HG03108 (cell line): ENCODE measurements at regions not wholly inside any gene's neighbourhood (a gene's known extent, or its start where the extent isn't known, plus 50 kb on each side); places are given as distances from the start of the nearest gene placed in this dataset.
"Not testable (repeated sequence)": the region's sequence is repeated elsewhere in the genome, so short reads cannot be mapped to it uniquely, and the experiment has no call there.

ENCODE experiments used
- ATAC-seq: cut with Tn5 transposase; IDR thresholded peaks from one replicate; pipeline ENCODE4 v1.9.1; 2021; ENCODE audit warnings: moderate library complexity; ENCODE audit not compliant: unreplicated experiment

DNA sequence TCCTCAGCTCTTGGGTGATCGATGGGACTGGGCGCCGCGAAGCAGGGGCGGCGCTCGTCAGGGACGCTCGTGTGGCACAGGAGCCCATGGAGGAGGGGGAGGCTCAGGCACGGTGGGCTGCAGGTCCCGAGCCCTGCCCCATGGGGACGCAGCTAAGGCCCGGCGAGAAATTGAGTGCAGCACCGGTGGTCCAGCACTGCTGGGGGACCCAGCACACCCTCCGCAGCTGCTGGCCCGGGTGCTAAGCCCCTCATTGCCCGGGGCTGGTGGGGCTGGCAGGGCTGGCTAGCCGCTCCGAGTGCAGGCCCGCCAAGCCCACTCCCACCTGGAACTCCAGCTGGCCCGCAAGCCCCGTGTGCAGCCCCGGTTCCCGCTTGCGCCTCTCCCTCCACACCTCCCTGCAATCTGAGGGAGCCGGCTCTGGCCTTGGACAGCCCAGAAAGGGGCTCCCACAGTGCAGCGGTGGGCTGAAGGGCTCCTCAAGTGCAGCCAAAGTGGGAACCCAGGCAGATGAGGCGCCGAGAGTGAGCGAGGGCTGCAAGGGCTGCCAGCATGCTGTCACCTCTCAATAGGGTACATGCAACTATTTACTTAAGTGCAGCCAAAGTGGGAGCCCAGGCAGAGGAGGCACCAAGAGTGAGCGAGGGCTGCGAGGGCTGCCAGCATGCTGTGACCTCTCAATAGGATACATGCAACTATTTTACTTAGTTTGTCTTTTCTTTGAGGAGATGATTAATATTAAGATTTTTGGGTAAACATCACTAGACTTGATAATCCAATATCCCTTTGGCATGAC is 619.8 kb upstream of the IGFBP7 start:
- not testable (repeated sequence) for ATAC-seq

DNA sequence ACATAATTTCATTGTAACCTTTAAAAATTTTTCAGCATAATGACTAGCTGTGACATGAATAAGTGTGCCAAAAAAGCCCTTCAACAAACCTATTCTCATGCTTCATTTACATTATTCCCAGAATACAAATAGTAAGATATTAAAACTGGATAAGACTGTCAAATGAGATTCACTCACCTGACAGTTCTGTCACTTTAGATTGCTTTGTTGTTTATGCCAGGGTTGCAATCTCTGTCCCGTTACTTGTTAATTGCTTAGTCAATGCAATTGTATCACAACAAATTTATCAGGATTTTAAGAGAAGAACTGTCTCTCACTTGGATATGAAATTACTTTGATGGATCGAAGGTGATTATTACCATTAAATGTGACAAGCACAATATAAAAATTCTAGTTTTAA is 616.0 kb upstream of the IGFBP7 start:
- ATAC-seq, result no peak

DNA sequence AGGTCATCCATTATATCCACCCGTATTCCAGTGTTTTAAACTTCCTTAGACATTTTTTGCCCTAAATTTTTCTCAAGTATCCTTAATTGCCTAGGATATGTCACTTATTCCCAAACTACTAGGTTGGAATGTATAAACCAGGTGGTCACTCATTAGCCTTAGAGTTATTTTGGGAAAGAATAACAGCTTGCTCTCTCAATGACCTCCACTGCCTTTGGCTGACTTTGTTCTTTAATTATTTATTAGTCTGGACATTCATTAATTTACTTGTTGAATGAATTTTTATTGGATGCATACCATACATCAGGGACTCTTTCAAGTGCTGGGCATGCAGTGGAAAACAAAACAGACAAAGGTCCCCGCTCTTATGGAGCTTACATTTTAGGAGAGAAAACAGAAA is 609.3 kb upstream of the IGFBP7 start:
- no peak for ATAC-seq

DNA sequence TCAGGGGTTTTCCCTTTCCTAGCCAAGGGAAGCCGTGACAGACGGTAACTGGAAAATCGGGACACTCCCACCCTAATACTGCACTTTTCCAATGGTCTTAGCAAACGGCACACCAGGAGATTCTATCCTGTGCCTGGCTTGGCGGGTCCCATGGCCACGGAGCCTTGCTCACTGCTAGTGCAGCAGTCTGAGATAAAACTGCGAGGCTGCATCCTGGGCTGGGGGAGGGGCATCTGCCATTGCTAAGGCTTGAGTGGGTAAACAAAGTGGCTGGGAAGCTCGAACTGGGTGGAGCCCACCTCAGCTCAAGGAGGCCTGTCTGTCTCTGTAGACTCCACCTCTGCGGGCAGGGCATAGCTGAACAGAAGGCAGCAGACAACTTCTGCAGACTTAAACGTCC is 604.1 kb upstream of the IGFBP7 start:
- ATAC-seq, result not testable (repeated sequence)

DNA sequence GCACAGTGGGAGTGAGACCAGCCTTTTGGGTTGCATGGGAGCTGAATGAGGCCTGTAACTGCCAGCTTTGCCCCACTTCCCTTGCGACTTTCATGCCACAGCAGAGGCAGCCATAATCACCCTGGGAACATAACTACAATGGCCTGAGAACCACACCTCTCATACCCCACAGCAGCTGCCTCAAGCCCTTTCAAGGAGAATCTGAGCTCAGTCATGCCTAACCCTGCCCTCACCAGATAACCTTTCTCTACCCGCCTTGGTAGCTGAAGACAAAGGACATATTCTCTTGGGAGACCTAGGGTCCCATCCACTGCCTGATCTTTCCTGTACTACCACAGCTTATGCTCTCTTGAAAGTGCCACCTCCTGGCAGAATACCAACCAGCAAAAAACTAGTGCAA is 599.9 kb upstream of the IGFBP7 start:
- ATAC-seq, result no peak

DNA sequence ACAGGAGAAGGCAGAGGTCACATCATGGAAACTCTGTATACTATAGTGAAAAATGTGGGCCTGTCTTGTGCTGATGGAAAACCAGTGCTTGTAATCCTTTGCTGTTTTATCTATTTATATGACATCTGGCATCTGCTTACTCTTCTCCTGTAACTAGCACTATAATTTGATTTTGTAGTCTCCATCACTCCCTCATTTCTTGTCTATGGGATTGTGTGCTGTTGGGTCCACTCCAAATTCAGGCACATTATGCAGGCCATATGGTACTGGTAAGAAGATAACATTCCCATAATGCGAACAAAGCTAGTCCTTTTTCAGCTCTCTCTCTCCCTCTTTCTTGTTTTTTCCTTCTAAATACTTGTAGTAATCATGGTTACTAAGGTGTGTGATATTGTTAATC is 581.2 kb upstream of the IGFBP7 start:
- no peak for ATAC-seq

DNA sequence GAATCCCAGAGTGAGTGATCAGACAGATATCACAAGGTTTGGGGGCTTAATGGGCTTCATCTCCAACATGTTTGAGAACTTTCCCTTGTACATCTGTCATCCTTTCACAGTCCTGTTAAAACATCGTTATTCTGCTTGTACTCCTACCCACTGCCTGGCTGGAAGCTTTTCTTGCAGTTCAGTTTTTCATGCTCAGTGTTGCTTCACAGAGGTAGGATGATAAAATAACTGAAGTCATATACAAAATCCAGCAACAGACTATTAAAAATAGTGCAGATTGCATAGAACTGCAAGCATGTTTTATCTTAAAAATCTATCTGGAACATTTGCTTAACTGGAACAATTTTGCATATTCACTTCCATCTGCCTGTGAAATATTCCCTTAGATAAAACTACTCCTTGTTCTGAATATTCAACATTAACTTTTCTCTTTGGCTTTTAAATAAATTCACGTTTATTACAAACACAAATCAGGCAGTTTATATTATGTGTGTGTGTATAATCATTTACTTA is 579.6 kb upstream of the IGFBP7 start:
- no peak for ATAC-seq

DNA sequence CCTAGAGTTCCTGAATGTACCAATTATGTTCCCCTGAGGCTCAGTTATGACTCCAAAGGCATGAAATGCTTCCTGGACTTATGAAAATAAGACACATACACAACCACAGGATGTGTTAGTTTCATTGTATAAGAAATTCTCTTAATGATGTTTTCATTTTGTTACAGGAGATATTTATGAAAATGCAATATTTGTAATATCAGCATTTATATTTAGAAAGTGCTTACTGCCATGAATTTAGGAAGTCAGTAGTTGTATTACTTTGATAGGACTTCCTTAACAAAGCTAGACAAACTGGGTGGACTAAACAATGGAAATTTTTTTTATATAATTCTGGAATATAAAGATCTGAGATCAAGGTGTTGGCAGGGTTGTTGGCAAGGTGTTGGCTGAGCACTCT is 572.1 kb upstream of the IGFBP7 start:
- ATAC-seq, result no peak

DNA sequence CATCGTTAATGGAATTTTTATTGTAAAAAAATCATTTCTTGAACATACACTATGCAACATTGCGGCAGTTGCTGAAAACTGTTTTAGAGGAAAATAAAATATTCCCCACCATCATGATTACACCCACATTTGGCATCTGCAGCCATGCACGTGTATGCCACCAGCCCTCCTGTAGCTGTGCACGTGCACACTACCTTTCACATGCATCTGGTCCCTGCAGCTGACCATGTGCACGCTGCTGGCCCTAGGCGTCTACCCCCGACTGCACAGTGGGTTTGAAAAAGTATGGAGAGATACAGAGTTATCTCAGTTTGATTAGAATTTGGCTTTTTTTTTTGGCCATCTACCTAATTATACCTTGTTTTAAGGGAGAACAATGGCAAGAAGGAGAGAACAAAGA is 569.8 kb upstream of the IGFBP7 start:
- no peak for ATAC-seq

DNA sequence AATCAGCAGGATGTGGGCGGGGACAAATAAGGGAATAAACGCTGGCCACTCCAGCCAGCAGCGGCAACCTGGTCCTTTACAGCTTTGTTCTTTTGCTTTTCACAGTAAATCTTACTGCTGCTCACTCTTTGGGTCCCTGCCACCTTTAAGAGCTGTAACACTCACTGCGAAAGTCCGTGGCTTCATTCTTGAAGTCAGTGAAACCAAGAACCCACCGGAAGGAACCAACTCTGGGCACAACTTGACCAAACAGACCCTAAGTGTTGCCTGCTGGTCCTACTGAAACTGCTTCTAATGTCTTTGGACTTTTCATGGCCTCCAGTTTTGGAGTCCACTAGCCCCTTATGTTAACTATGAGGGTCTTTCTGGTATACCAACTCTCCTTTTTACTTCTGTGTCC is 566.2 kb upstream of the IGFBP7 start:
- ATAC-seq, result no peak

DNA sequence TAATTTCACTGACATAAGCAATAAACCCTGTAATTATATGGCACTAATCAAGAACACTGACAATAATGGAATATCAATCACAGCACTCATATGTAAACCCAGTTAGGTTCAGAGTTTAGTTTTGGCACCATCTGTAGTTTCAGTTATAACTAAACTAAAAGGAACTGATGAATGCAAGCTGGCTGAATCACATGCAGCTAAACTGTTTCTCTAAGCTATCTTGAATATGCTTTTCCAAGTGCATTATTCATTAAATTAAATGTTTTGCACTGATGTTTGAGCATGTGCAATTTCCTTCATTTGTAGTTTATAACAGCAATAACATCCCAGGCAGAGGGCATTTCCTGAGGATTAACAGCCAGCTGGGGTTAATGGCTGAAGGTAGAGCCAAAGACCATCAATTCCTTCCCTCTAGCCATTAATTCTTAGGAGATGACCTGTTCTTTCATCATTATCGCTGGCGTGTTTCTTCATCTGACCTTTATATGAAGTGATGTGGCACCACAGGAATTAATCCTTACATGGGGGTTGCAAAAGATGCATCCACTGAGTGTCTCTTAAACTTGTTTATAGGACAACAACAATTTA is 562.8 kb upstream of the IGFBP7 start:
- no peak for ATAC-seq

DNA sequence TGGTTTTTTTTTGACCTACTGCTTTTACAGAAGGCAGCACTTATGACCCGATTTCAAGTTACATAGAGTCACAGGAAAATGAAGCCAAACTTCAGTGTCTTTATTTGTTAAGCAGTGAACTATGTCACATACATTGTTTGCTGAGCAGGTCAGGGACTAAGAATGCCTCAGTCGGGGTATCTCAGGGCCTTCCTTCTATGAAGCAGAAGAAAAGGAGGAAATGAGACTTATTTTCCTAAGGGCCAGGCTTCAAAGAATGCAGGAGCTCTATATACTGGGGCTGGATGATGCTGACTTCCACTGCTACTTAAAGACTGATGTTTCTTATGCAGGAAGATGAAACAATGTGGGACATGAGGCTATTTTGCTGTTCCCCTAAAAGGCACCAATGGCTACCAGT is 558.4 kb upstream of the IGFBP7 start:
- no peak for ATAC-seq

DNA sequence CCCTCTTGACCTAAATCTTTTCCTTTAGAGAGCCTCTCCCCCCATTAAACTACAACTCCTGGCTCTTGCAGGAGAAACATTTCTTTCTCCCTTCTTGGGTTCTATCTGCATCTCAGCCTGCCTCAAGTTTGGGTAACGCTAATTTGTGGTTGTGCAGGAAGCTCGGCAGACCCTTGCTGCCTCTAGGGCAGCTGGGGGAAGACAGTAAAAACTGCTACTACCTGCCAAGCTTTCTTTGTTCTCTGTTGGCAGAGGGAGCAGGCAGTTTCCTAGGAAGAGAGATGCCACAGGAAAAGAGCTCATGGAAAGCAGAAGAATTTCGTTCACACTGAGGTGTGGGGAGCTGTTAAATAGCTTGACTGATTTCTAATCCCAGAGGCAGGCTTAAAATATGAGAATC is 555.6 kb upstream of the IGFBP7 start:
- no peak for ATAC-seq

DNA sequence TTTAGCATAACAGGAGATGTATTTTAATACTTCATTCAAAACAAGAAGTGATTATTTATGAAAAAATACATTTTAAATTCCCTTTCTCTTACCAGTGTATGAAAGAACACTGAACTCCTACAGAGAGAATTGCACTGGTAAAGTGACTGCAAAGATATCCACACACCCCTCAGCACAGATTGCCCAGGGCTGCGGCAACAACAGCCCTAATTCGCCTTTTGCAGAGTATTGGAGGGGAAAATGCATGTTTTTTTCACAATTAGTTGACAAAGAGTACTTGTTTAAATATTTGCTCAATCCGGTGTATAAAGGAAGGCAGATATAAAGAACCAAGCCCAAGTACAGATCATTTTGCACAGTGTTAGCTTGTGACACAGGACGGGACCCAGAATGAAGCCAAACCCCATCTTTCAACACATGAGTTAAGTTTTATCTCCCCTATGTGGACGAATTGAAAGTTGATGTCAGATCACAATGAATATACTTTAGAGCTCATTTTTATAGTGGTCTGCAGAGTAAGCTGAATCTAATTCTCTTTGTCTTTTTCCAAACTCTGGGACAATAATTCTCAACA is 551.4 kb upstream of the IGFBP7 start:
- no peak for ATAC-seq

DNA sequence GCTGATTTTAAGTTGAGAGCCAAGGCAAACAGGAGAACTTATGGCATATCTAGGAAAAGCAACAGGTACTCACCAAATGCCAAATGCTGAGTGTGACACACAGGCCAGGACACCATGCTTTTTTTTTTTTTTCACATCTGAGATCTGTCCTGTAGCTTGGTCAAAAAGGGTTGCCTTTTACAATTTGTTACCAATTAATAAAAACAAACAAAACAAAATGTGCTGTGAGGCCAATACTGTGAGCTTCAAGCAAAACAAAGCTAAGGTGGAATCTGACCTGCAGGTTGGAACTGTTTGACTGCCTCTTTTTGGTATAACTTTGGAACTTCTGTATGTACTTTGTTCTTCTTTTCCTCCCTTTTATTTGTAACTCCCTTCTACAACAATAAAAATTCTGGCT is 548.5 kb upstream of the IGFBP7 start:
- no peak for ATAC-seq

DNA sequence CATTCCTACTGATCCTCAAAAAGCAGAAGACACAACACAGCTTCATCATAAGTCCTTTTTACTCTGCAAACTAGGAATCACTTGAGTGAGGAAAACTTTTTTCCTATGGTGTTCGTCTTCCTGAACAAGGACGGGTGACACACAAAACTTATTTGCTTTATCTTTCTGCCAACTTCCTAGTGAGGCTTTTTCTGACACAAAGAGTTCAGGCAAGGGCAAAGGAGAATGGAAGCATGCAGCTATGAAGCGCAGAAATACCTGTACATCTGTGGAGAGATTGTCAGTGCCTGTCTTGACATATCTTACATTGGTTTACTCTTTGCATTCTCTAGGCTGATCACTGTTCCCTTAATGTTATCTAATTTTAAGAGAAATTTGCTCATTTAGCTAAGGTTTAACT is 548.0 kb upstream of the IGFBP7 start:
- ATAC-seq, result no peak

DNA sequence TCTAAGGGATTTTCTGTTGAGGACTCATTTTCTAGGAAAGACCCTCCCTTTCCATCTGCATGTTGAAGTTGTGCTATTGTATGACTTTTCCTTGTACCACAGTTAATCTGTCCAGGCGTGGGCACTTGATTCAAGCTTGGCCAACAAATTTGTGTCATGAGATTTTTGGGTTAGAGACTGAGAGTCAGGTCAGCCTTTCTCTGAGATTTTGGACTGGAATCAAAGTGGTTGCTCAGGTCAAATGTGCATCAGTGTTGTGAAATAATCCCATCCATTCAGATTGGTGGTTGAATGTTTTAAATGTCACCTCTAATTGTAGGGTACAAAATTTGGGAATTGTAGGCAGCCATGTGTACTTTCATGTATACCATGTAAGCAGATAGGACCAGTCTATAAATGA is 545.2 kb upstream of the IGFBP7 start:
- ATAC-seq, result no peak

DNA sequence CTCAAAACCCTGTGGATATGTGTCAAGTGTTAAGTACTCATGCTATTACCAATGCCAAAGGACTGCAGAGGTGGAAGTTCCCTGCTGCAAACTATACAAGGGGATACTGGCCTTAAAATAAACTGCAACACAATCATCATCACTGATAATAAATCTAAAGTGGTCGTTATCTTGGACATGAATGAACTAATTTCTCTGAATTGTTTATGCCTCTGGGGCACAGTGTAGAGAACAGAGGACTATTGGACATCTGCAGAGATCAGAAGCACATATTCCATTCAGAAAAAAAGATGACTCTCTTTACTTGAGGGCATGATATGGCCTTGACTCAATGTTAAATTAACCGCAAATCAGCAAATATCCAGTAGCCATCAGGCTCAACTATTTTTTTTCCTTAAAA is 542.6 kb upstream of the IGFBP7 start:
- ATAC-seq, result no peak

DNA sequence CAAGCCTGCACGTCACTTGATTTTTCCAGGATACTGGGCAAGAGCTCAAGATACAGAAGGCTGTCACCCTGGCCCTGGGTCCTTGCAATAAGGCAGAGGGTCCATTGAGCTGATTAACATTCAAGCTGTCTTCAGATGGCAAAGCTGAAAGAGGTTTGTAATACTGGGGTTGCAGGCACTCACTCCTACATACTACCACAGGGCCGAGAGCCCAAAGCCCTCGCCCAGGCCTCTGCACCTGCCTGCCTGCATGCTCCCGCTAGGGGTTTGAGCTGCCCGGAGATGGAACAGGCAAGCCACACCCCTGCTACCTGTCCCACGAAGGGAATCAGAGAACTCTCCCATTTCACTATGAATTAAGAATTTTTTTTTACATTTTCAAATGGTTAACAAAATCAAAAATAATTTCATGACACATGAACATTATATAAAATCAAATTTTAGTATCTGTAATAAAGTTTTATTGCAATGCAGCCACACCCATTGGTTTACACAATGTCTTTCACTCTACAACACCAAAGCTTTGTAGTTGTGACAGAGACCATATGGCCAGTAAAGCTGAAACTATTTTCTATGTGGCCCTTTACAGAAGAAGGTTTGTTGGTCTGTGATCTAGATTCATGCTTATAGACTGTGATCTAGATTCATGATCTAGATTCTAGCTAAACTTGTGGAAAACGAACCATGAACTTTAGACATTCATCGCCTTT is 530.4 kb upstream of the IGFBP7 start:
- no peak for ATAC-seq

DNA sequence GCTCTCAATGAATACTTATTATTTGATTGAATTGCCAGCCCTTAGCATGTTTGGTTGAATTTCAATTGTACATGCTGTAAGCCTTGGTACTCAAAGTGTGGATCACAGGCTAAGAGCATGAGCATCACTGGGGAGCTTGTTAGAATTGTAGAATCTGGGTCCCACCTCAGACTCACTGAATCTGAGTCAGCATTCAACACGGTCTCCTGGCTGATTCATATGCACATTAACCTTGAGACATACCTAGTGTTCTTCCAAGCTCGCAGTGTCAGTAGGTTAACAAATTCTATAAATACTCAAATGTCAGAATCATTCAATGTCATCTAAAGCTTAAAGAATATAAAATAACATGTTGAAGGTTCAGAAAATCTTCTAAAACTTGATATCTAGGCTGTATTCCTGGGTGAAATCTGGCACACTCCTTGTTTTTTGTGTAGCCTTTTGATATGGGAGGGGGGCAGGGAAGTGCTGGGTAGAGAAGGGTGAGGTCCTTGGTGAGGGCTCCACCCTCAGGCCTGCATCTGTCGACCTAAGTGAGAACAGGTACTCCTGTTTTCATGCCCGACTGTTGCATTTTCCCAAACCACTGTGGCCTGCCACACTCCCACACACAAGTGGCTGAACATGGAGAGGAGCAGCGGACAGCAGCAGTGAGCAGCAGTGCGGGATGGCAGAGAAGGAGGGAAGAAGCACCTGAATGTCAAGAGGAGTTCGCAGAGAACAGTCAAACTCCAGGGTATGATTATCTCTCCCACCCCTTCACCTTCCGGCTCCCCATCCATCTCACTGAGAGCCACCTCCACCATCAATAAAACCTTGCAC is 529.6 kb upstream of the IGFBP7 start:
- no peak for ATAC-seq

DNA sequence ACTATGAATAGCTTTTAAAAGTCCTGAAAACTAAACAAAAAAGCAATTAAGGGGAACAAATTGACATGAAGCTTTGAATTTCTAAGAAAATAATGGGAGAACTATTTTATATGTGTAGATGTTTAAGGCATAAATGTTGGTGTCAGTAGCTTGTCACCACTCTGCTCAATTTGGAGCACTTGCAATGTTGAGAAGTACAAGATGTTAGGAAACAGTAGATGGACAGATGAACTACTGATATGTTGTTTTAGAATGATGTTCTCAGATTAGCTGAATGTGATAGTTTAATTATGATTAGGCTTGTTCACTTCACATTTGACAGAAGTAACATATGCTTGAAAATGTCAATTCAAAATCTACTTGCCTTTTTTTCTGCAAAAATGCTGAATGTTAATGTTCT is 525.7 kb upstream of the IGFBP7 start:
- ATAC-seq, result no peak
